Body of pancreas (tissue), 4 donors: ENCODE measurements at regions not wholly inside any gene's neighbourhood (a gene's known extent, or its start where the extent isn't known, plus 50 kb on each side); places are given as distances from the start of the nearest gene placed in this dataset.

ENCODE experiments used
- POLR2A ChIP-seq, 3 donors: fragments of 450-650 bp; IDR thresholded peaks; one replicate each; pipeline ENCODE4 v1.6.1; 2016; ENCODE audit warnings: antibody characterized with exemption in 3 of 3, mild to moderate bottlenecking in 2 of 3
- TF ChIP-seq, protein P1 (sequence below), 7 experiments: fragments of 450-650 bp in 4 of 7; fragments of 200-600 bp in 3 of 7; sonication (generic) in 3 of 7; IDR thresholded peaks; one replicate each; pipeline ENCODE4 v1.5.1; 2016 to 2019; ENCODE audit warnings: antibody characterized with exemption in 7 of 7

DNA sequence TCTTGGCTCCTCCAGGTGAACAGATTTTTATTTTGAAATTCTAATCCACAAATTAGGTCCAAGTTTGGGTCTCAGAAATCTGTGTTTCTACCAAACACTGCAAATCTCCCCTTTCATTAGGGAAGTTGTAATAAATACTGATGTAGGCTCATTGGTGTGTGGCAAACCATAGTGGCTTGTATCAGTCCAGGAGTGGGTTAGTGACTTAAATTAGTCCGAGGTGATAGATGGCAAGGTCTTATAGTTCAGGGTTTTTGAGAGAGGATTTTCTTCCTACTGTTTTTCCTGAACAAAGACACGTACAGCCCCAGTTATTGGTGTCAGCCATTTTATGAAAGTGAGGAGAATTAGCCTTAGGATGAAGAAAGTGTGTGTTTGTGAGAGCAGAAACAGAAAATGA is 74.6 kb downstream of the RPRM start:
- TF ChIP-seq, protein P1, sequence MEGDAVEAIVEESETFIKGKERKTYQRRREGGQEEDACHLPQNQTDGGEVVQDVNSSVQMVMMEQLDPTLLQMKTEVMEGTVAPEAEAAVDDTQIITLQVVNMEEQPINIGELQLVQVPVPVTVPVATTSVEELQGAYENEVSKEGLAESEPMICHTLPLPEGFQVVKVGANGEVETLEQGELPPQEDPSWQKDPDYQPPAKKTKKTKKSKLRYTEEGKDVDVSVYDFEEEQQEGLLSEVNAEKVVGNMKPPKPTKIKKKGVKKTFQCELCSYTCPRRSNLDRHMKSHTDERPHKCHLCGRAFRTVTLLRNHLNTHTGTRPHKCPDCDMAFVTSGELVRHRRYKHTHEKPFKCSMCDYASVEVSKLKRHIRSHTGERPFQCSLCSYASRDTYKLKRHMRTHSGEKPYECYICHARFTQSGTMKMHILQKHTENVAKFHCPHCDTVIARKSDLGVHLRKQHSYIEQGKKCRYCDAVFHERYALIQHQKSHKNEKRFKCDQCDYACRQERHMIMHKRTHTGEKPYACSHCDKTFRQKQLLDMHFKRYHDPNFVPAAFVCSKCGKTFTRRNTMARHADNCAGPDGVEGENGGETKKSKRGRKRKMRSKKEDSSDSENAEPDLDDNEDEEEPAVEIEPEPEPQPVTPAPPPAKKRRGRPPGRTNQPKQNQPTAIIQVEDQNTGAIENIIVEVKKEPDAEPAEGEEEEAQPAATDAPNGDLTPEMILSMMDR (IDR thresholded peaks at IDR 0.05): no peak
- TF ChIP-seq POLR2A (IDR thresholded peaks at IDR 0.05): no peak
